ENCODE measurements at regions not wholly inside any gene's neighbourhood (a gene's known extent, or its start where the extent isn't known, plus 50 kb on each side); places are given as distances from the start of the nearest gene placed in this dataset.
"Not testable (repeated sequence)": the region's sequence is repeated elsewhere in the genome, so short reads cannot be mapped to it uniquely, and the experiment has no call there.

DNA sequence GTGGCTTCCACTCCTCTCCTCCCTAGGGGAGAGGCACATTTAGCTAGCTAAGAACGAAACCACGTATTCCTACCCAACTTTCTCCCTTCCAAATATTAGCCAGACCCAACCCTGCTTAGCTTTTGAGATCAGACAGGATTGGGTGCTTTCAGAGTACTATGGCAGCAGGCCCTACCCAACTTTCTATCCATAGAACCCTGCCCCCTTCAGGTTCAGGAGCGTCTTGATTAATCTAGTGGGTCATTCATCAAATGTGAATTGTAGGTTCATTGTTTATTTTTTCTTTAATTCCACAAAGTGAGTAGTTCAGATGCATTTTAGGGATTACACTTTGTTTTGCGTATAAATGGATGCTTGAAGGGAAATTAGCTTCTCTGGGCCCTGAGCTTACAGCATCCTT lies 188.3 kb downstream of the MIB1 start:
- no peak for DNase-seq

DNA sequence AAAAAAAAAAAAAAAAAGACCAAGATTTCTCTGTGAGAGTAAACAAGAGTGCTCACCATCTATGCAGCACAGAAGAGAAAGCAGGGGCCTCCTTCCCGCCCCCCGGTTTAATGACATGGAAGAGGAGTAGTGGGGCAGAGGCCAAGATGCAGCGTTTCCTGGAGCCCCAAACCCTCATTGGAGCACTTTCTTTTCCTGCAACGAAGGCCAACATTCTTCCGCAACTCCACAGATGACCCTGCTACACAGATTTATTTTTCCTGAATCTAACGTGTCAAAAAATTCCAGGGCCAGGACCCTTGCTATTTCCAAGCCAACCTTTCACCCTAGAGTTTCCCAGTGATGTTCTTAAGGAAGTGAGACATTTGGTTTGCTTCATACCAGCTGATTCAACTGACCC lies 189.6 kb downstream of the MIB1 start:
- DNase-seq = no peak

DNA sequence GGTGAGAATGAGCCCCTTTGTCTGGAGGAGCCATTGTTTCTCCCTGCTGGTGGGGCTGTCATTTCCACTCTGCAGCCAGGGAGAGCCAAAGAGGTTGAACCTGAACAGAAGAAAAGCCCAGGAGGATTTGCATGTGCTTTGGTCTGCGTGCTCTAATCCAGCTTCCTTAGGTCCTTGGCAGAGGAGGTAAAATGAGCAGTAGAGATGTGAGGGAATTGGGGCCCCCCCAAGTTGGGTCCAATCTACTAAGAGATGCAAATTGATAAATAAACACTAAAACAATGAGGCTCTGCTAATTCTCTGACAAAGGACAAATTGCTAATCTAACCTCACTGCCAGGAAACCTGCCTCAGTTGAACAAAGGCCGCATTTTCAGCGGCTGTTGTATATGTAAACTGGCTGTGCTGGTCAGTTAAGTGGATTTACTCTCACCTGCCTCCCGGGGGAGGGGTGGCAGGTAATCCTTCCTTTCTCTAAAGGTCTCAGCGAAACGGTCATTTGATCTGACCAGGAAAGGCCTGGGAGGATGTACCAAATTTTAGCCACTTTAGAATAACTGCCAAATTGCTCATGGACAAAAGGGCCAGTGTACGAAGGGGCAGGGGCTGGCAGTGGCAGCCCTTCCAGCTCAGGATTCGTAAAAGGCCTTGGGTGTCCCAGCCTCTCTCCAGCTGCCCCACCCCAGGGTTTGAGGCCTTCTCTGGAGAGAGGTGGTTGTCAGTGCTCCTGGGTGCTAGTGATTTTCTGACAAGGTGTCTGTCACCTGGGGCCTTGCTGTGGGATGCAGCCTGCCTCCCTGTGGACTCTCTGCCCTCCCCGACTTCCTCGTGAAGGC lies 193.6 kb downstream of the MIB1 start:
- no peak for DNase-seq

DNA sequence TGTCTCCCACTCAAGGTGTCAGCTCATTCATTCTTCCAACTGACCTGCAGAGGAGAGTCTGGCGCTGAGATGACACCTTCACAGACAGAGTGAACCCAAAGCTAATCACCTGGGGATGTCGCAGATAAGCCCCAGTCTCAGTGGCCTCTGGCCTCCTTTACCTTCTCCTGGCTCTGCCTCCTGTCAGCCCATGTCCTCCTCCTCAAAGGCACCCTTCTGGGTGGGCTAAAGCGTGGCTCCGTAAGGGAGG lies 194.1 kb downstream of the MIB1 start:
- no peak for DNase-seq

DNA sequence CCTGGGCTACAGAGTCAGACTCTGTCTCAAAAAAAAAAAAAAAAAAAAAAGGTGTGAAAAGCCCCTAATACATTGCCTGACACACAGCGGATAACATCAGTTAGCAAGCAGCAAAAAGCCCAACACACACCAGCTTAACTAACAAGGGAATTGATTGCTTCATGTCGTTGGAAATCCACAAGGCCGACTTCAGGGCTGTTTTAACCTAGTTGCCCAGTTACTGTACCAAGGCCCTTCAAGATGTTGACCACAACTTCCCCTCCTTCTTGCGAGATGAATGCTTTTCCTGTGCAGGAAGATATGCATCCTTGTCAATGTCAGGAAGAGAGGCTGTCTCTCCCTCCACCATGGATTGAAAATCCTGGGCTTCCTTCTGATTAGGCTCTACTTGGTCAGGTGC lies 202.9 kb downstream of the MIB1 start:
- no peak for DNase-seq

DNA sequence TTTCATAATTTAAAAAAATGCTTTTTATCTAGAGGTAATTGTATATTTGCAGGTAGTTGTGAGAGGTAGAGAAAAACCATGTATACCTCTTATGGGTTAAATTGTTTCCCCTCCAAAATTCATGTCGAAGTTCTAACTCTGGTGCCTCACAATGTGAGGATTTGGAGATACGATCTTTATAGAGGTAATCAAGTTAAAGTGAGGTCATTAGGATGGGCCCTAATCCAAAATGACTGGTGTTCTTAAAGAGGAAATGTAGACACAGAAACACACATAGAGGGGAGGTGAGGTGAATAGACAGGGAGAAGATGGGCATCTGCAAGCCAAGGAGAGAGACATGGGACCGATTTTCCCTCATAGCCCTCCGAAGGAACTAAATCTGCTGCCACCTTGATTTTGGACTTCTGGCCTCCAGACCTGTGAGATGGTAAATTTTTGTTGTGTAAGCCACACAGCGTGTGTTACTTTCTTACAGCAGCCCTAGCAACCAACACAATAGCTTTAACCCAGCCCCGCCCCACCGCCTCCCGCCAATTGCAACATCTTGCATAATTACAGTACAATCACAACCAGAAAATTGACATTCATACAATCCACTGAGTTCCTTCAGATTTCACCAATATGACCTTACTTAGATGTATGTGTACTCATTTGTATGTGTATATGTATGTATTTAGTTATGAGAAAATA lies 208.9 kb downstream of the MIB1 start:
- DNase-seq = no peak

DNA sequence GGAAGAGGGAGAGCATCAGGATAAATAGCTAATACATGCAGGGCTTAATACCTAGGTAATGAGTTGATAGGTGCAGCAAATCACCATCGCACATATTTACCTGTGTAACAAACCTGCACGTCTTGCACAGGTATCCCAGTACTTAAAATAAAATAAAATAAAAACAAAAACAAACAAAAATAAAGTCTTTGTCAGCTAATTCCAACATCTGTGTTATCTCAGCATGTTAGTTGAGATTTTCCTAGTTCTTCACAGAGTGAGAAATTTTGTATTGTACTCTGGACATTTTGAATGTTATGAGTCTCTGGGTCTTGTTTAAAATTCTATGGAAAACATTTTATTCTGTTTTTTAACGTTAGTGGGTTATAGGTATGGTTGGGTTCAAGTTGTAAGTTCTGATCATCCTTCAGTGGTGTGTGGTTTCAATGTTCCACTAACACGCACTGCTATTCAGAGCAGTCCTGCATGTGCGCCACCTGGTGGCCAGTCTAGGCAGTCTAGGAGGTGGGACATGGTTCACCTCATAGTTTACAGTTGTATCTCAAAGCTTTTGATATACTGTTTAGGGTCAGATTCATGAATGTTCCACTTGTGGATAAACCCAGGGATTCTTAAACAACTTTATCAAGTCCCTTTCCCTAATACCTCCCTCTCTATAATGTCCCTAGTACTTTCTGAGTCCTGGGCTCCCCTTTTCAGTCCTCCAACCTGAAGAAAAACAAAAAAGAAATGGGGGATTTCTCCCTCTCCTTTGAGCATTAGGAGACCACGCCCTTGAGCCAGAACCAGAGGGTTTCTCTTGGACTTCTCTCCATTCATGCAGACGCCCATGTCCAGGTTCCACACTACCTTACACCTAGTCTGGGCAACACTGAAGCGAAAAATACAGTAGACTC lies 213.4 kb upstream of the GATA6 start:
- DNase-seq = peak in 1 of 2 experiments; percentile 3

DNA sequence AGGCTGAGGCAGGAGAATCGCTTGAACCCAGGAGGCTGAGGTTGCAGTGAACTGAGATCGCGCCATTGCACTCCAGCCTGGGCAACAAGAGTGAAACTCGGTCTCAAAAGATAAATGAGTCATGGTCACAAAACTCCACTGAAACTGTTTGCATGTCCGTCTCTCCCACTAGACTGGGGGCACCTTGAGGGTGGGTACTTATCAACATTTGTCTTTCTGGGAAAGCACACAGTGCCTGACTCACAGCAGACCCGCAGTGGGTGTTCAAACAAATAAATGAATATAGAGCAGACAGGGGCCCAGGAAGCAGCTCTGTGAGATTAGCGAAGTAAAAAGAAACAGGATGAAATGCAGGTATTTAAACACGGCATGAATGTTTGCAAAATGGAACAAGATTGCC lies 211.1 kb upstream of the GATA6 start:
- no peak for DNase-seq

DNA sequence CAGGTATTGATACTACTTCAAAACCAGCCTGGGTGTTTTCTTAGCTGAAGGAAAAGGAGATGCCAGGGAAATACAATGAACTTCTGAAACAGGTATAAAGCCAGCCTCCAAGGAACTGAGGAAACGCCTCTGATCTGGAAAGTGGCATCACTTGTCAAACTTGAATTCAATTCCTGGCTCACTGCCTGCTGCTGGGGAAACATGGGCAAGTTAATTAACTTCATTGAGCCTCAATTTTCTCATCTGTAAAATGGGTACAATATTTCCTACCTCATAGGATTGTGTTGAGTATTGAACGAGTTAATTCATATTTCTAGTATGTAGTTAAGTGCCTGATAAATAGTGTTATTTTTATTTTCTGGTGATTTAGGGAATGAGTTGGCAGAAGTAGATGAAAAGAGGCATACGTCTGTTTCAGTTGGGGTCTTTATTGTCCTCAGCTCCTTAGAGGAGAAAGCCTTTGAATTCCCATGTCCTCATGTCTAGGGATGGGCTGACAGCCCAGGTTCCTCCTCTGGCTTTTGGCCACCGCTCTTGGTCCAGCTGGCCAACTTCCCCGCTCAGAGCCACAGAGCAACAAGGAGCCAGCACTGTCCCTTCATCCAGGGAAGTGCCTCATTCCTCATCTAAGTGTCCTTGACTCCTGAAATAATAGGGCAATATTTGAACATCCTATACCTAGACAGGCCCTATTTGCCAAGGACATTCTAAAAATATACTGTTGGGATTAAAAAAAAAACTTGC lies 210.5 kb upstream of the GATA6 start:
- no peak for DNase-seq

DNA sequence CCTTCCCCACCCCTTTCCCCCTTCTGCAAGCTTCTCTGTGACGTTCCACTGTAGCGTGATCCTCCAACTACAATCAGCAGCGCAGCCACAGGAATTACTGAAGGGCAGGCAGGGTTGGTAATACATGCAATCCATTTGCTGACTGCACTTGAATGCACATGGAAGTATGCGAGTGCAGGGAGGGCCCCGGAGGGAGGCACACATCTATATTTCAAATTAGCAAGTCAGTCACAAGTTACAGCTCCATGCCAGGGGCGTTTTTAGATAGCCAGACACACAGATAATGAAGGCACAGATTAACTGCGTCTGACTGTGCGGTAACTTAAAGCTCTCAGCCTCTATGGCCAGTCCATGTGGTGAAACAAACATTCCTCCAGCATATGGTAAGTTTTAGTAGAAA lies 209.2 kb upstream of the GATA6 start:
- no peak for DNase-seq

DNA sequence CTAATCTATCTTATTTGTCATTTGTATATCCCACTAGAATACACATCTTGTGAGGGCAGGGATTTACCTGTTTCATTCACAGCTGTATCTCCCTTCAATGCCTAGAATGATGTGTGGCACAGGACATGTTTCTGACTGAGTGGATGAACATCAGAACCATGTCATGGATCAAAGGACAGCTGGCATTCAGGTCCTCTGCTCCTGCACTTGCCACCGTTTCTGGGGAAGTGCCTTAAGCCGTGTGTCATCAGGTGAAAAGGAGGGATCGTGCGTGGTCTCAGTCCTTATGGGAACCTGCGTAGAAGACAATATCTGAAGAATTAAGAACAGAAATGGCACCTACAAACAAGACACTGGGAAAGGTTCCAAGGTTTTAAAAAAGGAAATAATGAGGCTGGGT lies 206.1 kb upstream of the GATA6 start:
- DNase-seq = no peak

DNA sequence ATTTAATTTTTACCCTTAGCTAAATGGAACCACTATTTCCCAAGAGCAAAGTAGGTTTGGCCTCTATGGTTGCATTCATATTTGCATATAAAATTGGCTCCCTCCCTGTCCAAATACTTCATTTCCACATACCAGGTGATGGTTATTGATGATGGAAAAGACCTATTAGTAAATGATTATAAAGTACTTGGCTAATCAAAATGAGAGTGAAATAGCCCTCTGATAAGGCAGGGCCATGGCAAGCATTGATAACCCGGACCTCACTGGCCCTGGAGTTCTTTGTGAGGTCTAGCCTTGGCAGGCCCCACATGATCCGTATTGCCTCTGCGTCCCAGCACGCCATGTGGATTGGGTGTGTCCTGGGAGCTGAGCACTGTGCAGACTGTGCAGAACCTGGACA lies 201.1 kb upstream of the GATA6 start:
- DNase-seq = no peak

DNA sequence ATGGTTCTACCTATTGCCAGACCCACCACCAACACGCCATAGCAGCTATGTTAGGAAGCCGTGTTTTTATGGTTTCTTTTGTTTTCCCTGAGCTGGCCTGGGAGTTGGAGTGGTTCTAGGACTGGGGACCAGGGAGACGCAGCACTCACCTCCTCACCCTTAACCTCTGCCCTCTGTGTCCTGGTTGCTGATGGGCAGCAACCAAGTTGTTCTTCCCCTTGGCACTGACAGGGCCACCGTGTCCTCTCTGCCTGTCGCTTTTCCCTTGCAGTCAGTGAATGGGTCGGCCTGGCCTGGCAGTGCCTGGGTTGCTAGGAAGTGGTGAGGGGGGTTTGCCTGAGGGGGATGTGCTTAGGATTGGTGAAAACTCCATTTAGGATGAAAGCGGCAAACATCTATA lies 197.1 kb upstream of the GATA6 start:
- no peak for DNase-seq

DNA sequence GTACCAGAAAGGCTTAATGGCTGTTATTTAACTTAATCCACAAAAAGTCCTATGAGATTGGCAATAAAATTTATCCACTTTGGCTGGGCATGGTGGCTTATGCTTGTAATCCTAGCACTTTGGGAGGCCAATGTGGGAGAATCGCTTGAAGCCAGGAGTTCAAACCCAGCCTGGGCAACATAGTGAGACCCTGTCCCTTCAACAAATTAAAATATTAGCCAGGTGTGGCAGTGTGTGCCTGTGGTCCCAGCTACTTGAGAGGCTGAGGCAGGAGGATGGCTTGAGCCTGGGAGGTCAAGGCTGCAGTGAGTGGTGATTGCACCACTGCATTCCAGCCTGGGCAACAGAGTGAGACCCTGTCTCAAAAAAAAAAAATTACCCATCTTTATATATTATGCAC lies 193.4 kb upstream of the GATA6 start:
- DNase-seq = not testable (repeated sequence)

DNA sequence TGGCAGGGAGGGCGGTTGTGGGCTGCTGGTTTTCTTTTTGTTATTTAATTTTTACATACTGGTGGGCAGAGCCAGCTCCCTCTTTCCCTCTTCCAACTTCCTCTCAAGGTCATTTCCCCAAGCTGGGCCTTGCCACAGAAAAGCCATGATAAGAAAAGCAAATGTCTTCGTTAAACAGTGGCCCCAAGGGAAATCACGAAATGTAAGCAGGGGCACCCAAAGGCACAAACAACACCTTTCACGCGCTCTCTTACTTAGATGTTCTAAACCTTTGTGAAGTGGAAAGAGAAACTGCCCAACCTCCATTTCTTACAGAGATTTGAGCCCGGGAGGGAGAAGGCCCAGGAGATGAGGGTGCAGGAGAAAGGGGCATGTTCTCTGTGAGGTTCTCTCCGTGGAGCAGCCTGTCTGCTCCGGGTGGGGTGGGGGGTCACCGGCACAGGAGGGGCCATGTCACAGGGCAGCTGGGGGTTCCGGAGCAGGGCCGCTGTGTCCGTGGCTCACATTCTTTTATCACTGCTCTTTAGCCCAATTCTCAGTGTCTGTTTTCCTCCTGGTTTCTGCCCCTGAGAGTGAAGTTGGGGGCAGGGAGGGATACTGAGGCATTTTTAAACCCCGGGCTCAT lies 190.7 kb upstream of the GATA6 start:
- DNase-seq = no peak

DNA sequence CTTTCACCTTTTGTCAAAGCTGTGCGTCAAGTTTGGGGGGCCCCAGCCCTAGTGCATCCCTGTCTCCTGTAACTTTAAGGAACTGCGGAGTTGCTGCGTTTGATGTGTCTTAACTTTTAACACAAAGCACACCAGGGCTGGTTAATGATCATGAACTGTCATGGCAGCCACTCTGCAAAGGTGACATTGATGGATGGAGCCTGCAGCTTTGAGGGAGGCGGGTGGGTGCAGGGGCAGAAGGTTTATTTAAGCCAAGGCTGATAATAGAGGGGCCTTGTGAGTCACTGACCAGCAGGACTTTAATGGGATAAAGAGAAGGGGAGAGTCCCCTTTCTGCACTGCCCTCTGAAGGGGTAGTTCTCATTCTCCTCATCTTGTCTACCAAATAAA lies 190.2 kb upstream of the GATA6 start:
- DNase-seq = no peak

DNA sequence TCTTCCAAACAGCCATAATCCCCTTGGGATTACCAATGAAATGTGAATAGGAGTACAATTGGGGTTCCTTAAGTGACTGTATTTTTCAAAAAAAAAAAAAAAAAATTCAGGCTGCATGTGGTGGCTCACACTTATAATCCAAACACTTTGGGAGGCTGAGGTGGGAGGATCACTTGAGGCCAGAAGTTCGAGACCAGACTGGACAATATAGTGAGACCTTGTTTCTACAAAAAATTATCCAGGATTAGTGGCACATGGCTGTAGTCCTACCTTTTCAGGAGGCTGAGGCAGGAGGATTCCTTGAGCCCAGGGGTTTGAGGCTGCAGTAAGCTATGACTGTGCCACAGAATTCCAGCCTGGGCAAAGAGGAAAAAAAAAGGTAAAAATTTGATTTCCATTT lies 189.6 kb upstream of the GATA6 start:
- DNase-seq = no peak

DNA sequence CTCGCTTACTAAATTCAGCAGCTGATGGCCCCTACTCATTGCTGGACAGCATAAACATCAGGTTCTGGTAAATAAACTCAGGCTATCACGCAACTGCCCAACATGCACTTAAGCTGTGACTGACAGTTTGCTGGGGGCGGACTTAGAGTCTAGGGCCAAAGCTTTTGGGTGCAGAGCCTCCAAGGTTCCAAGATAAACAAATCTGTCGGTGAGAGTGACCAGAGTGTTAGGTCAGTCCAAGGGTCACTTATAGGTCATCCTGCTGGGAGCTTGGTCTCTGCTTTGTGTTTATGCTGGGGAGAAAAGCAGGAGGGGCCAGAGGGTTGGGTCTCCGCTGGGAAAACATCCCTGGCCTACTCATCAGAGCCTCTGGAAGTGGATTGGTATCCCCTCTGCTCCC lies 188.6 kb upstream of the GATA6 start:
- DNase-seq = no peak

DNA sequence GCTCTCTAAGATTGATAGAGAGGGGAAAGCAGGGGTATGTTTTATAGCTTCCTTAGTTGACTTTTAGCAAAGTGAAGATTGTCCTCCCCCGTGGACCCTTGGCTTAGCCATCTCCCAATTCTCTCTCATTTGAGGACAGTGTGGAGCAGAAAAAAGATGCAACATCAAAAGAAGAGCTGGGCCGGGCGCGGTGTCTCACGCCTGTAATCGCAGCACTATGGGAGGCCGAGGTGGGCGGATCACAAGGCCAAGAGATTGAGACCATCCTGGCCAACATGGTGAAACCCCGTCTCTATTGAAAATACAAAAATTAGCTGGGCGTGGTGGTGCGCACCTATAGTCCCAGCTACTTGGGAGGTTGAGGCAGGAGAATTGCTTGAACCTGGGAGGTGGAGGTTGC lies 187.9 kb upstream of the GATA6 start:
- DNase-seq = not testable (repeated sequence)

DNA sequence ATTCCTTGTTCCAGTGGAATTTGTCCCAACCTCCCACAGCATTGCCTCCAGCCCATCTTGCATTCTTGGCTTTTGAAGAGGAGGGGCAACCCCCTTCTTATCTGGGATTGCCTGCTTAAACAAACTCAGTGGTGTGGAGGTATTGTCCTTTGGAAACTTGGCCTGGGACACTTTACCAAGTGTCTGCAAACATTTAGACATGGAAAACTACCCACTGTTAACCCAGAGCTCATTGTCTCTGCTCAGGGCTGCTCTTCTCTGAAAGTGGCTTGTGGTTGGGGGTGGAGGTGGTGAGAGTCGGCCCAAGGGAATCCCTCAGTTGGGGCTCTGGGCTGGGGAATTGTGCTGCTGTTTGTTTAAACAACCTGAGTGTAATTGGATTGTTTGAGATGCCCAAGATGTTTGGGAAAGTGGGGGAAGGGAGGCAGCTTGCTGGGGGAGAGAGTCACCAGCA lies 178.3 kb upstream of the GATA6 start:
- no peak for DNase-seq

DNA sequence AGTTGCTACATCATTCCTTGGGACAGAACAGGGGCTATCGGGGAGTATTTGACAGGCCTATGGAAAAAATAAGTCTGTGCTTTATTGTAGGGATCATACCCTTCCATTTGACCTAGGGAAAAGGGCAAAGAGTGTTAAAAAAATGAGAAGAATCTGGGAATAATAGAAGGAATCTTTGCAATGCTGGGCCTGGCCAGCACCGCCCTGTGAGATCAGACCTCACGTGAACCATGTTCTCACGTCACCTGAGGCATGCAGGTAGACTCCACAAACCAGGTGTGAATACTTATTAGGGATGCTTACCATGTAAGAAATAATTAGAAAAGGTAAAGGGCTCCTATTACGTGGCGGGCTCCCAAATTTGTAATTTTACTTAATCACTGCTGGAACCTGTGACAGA lies 177.5 kb upstream of the GATA6 start:
- DNase-seq = no peak

DNA sequence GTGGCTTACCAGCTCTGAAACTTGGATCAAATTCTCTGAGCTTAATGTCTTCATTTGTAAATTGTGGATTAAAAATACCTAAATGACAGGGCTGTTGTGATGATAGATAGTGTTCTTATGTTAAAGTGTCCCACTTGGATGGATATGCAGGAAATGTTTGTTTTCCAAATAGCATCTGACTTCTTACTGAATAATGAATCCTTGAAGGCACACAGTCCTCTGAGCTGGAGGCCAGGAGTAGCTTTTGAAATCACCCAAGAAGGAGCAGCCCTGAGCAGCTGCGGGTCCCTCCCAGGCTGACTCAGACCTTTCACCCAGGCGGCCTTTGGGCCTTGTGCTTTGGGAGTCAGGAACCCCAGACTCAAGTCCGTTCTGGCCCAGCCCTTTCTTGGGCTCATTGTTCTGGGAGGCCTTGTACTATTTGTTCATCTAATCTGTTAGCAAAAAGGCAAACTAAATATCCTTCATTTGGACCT lies 173.0 kb upstream of the GATA6 start:
- DNase-seq = no peak

All from NCI-H187 (cell line).